Adipose tissue (tissue), 3 donors: ENCODE measurements at regions not wholly inside any gene's neighbourhood (a gene's known extent, or its start where the extent isn't known, plus 50 kb on each side); places are given as distances from the start of the nearest gene placed in this dataset.
"Not testable (repeated sequence)": the region's sequence is repeated elsewhere in the genome, so short reads cannot be mapped to it uniquely, and the experiment has no call there.

Experiments
- H3K27ac ChIP-seq: one replicate; pipeline ENCODE4 v1.5.1; 2013; ENCODE audit warnings: low read depth, low read length
- WGBS, 3 donors: extraction: QIAGEN DNeasy Blood & Tissue Kit; methylation state at CpG; one replicate each; pipeline ENCODE4 v1.1.7; 2013; 5-methylcytosine and 5-hydroxymethylcytosine counted together
- donor health status: healthy with polysubstance abuse.
- donor health status: Bipolar disorder and iron deficiency.
- donor health status: healthy.

- WGBS, 3 donors = 19 to 35% (median 31%) methylated on average over 1 of the region's 1 CpG
- no peak overlapping the region for H3K27ac ChIP-seq
Observed at GRCh38 chr4:33841120-33841519, 2403.2 kb downstream of the ARAP2 start.

- 57 to 66% (median 64%) methylated on average over 3 of the region's 3 CpGs for WGBS, 3 donors
- no peak overlapping the region for H3K27ac ChIP-seq
Observed at GRCh38 chr4:33850371-33850902, 2393.9 kb downstream of the ARAP2 start.

GRCh38 chr4:33853670-33854069 lies 2390.6 kb downstream of the ARAP2 start:
- not testable (repeated sequence) for H3K27ac ChIP-seq

- WGBS, 3 donors = 81 to 88% (median 84%) methylated on average over 6 of the region's 6 CpGs
- H3K27ac ChIP-seq = no peak overlapping the region
Observed at GRCh38 chr4:33864290-33864859, 2379.9 kb downstream of the ARAP2 start.

- no peak overlapping the region for H3K27ac ChIP-seq
- WGBS, 3 donors = 55 to 80% (median 56%) methylated on average over 1 of the region's 1 CpG
Observed at GRCh38 chr4:33873791-33874190, 2370.5 kb downstream of the ARAP2 start.

- H3K27ac ChIP-seq = no peak overlapping the region
Observed at GRCh38 chr4:33878710-33879109, 2365.6 kb downstream of the ARAP2 start.

- no peak overlapping the region for H3K27ac ChIP-seq
- WGBS, 3 donors = 56 to 92% (median 56%) methylated on average over 1 of the region's 1 CpG
Observed at GRCh38 chr4:33881176-33881575, 2363.1 kb downstream of the ARAP2 start.

GRCh38 chr4:33882246-33882990 lies 2361.9 kb downstream of the ARAP2 start:
- 57 to 67% (median 63%) methylated on average over 4 of the region's 4 CpGs for WGBS, 3 donors

GRCh38 chr4:33883111-33883510 lies 2361.2 kb downstream of the ARAP2 start:
- H3K27ac ChIP-seq = no peak overlapping the region

More at GRCh38 chr4:33882246-33882990, 2361.9 kb downstream of the ARAP2 start:
- no peak overlapping the region for H3K27ac ChIP-seq

GRCh38 chr4:33886356-33886755 lies 2358.0 kb downstream of the ARAP2 start:
- WGBS, 3 donors = 79 to 84% (median 83%) methylated on average over 8 of the region's 8 CpGs
- H3K27ac ChIP-seq = no peak overlapping the region

- no peak overlapping the region for H3K27ac ChIP-seq
- 43 to 68% (median 62%) methylated on average over 3 of the region's 3 CpGs for WGBS, 3 donors
Observed at GRCh38 chr4:33890841-33891240, 2353.5 kb downstream of the ARAP2 start.

- WGBS, 3 donors = 33 to 60% (median 44%) methylated on average over 1 of the region's 1 CpG
Observed at GRCh38 chr4:33911959-33912358, 2332.4 kb downstream of the ARAP2 start.

GRCh38 chr4:33914386-33914785 lies 2329.9 kb downstream of the ARAP2 start:
- WGBS, 3 donors = 55 to 71% (median 69%) methylated on average over 2 of the region's 2 CpGs
- no peak overlapping the region for H3K27ac ChIP-seq

More at GRCh38 chr4:33911959-33912358, 2332.4 kb downstream of the ARAP2 start:
- H3K27ac ChIP-seq = no peak overlapping the region

- WGBS, 3 donors = 86 to 97% (median 91%) methylated on average over 1 of the region's 1 CpG
- no peak overlapping the region for H3K27ac ChIP-seq
Observed at GRCh38 chr4:33923469-33923868, 2320.8 kb downstream of the ARAP2 start.

- 42 to 55% (median 42%) methylated on average over 7 of the region's 7 CpGs for WGBS, 3 donors
- no peak overlapping the region for H3K27ac ChIP-seq
Observed at GRCh38 chr4:33924239-33924638, 2320.1 kb downstream of the ARAP2 start.

- no peak overlapping the region for H3K27ac ChIP-seq
- 41 to 68% (median 57%) methylated on average over 1 of the region's 1 CpG for WGBS, 3 donors
Observed at GRCh38 chr4:33924811-33925210, 2319.5 kb downstream of the ARAP2 start.

GRCh38 chr4:33930497-33930896 lies 2313.8 kb downstream of the ARAP2 start:
- WGBS, 3 donors = 17 to 46% (median 27%) methylated on average over 1 of the region's 1 CpG
- H3K27ac ChIP-seq = no peak overlapping the region

GRCh38 chr4:33931026-33931425 lies 2313.3 kb downstream of the ARAP2 start:
- 31 to 63% (median 57%) methylated on average over 2 of the region's 2 CpGs for WGBS, 3 donors
- no peak overlapping the region for H3K27ac ChIP-seq

GRCh38 chr4:33940281-33940680 lies 2304.0 kb downstream of the ARAP2 start:
- no peak overlapping the region for H3K27ac ChIP-seq

- H3K27ac ChIP-seq = no peak overlapping the region
- WGBS, 3 donors = 57 to 78% (median 78%) methylated on average over 1 of the region's 1 CpG
Observed at GRCh38 chr4:33941854-33942253, 2302.5 kb downstream of the ARAP2 start.
